Activated CD4-positive, alpha-beta memory T cell treated with anti-CD3 and anti-CD28 coated beads, Interleukin-2, amount 10 ng/mL, durations not matched to agents 7 days and 5 days (primary cell): ENCODE measurements at regions not wholly inside any gene's neighbourhood (a gene's known extent, or its start where the extent isn't known, plus 50 kb on each side); places are given as distances from the start of the nearest gene placed in this dataset.
"Not testable (repeated sequence)": the region's sequence is repeated elsewhere in the genome, so short reads cannot be mapped to it uniquely, and the experiment has no call there.

ENCODE experiments used
- CTCF ChIA-PET: fragments of 350-600 bp; sonication (Branson Sonifier 250); formaldehyde crosslinking; loops from one replicate; lab custom pipeline; 2021; ENCODE audit warnings: antibody characterized with exemption, inconsistent platforms; lab: Charles Lee
- POLR2A ChIA-PET: fragments of 350-600 bp; sonication (Branson Sonifier 250); formaldehyde crosslinking; loops from one replicate; lab custom pipeline; 2021; ENCODE audit warnings: antibody characterized with exemption; lab: Charles Lee
- DNase-seq: peaks from one replicate; pipeline ENCODE4 v3.0.0-alpha.2; 2020
- H3K27ac Mint-ChIP-seq: one replicate; pipeline ENCODE4 v1.8.0; 2021; ENCODE audit warnings: mild to moderate bottlenecking, mixed read lengths
- H3K27me3 Mint-ChIP-seq: one replicate; pipeline ENCODE4 v1.8.0; 2021; ENCODE audit warnings: mixed read lengths
- H3K36me3 Mint-ChIP-seq: one replicate; pipeline ENCODE4 v1.8.0; 2021; ENCODE audit warnings: low read depth, mixed read lengths
- H3K4me1 Mint-ChIP-seq: one replicate; pipeline ENCODE4 v1.8.0; 2021; ENCODE audit warnings: mixed read lengths
- H3K4me3 Mint-ChIP-seq: one replicate; pipeline ENCODE4 v1.8.0; 2021; ENCODE audit warnings: mild to moderate bottlenecking, mixed read lengths
- H3K9me3 Mint-ChIP-seq: one replicate; pipeline ENCODE4 v1.8.0; 2021; ENCODE audit warnings: mixed read lengths

- H3K27me3 Mint-ChIP-seq: peaks cover 7% of the 10 kb centered on the region
- H3K36me3 Mint-ChIP-seq: no peaks in the 10 kb centered on the region
- ChIA-PET POLR2A (no interaction called here), CTCF (no interaction called here)
- no peak overlapping the region for H3K27ac Mint-ChIP-seq
- no peaks in the 10 kb centered on the region for H3K4me1 Mint-ChIP-seq
- H3K9me3 Mint-ChIP-seq: peaks cover 7% of the 10 kb centered on the region
- no peak overlapping the region for H3K4me3 Mint-ChIP-seq
- no peak for DNase-seq
These were observed 137.9 kb upstream of the PARD3B start for GRCh38 chr2:204407204-204408014.

- H3K27me3 Mint-ChIP-seq, H3K27ac Mint-ChIP-seq, CTCF ChIA-PET, H3K36me3 Mint-ChIP-seq, POLR2A ChIA-PET, H3K4me3 Mint-ChIP-seq, H3K4me1 Mint-ChIP-seq, DNase-seq: not testable (repeated sequence)
- H3K9me3 Mint-ChIP-seq: peaks cover 16% of the 10 kb centered on the region
These were observed 132.5 kb upstream of the PARD3B start for GRCh38 chr2:204412782-204413181.

- ChIA-PET POLR2A (no interaction called here), CTCF (no interaction called here)
- DNase-seq: no peak
- H3K4me1 Mint-ChIP-seq: no peaks in the 10 kb centered on the region
- H3K36me3 Mint-ChIP-seq: no peaks in the 10 kb centered on the region
- peaks cover 16% of the 10 kb centered on the region for H3K9me3 Mint-ChIP-seq
- no peak overlapping the region for H3K27ac Mint-ChIP-seq
- H3K4me3 Mint-ChIP-seq: no peak overlapping the region
- peaks cover 3% of the 10 kb centered on the region for H3K27me3 Mint-ChIP-seq
These were observed 129.7 kb upstream of the PARD3B start for GRCh38 chr2:204415406-204416181.

GRCh38 chr2:204416236-204416635 is 129.0 kb upstream of the PARD3B start:
- H3K36me3 Mint-ChIP-seq: no peaks in the 10 kb centered on the region
- peaks cover 3% of the 10 kb centered on the region for H3K27me3 Mint-ChIP-seq
- H3K4me3 Mint-ChIP-seq: no peak overlapping the region
- no peak for DNase-seq
- ChIA-PET POLR2A (no interaction called here), CTCF (no interaction called here)
- H3K4me1 Mint-ChIP-seq: no peaks in the 10 kb centered on the region
- peaks cover 16% of the 10 kb centered on the region for H3K9me3 Mint-ChIP-seq
- no peak overlapping the region for H3K27ac Mint-ChIP-seq

- ChIA-PET POLR2A (interaction anchor here (0.7 kb wide), 1 partner anchor 1651 kb away, joined by 4 read pairs; no protein-coding TSS in a partner anchor), CTCF (no interaction called here)
- peaks cover 15% of the 10 kb centered on the region for H3K27me3 Mint-ChIP-seq
- H3K4me1 Mint-ChIP-seq: no peaks in the 10 kb centered on the region
- H3K27ac Mint-ChIP-seq: no peak overlapping the region
- H3K4me3 Mint-ChIP-seq: no peak overlapping the region
- no peaks in the 10 kb centered on the region for H3K36me3 Mint-ChIP-seq
- H3K9me3 Mint-ChIP-seq: peaks cover 2% of the 10 kb centered on the region
- DNase-seq: no peak
These were observed 119.5 kb upstream of the PARD3B start for GRCh38 chr2:204425821-204426220.

- Mint-ChIP-seq H3K4me3 (no peak overlapping the region), H3K27me3 (peaks cover 12% of the 10 kb centered on the region), H3K9me3 (peaks cover 8% of the 10 kb centered on the region), H3K4me1 (no peaks in the 10 kb centered on the region), H3K36me3 (peaks cover 4% of the 10 kb centered on the region), H3K27ac (no peak overlapping the region)
- DNase-seq: no peak
- ChIA-PET CTCF (no interaction called here), POLR2A (no interaction called here)
These were observed 116.6 kb upstream of the PARD3B start for GRCh38 chr2:204428675-204429074.

GRCh38 chr2:204431529-204431928 is 113.7 kb upstream of the PARD3B start:
- CTCF ChIA-PET: no interaction called here
- Mint-ChIP-seq H3K27me3 (peaks cover 7% of the 10 kb centered on the region), H3K4me3 (no peak overlapping the region)

GRCh38 chr2:204432196-204432595 is 113.1 kb upstream of the PARD3B start:
- no peaks in the 10 kb centered on the region for H3K4me1 Mint-ChIP-seq
- DNase-seq: no peak
- H3K27me3 Mint-ChIP-seq: peaks cover 3% of the 10 kb centered on the region
- no peak overlapping the region for H3K4me3 Mint-ChIP-seq
- CTCF ChIA-PET: no interaction called here
- POLR2A ChIA-PET: no interaction called here
- H3K27ac Mint-ChIP-seq: no peak overlapping the region
- peaks cover 8% of the 10 kb centered on the region for H3K9me3 Mint-ChIP-seq
- H3K36me3 Mint-ChIP-seq: peaks cover 4% of the 10 kb centered on the region

More at GRCh38 chr2:204431529-204431928, 113.7 kb upstream of the PARD3B start:
- POLR2A ChIA-PET: no interaction called here
- no peak for DNase-seq
- Mint-ChIP-seq H3K27ac (no peak overlapping the region), H3K36me3 (peaks cover 4% of the 10 kb centered on the region), H3K9me3 (peaks cover 8% of the 10 kb centered on the region), H3K4me1 (no peaks in the 10 kb centered on the region)

GRCh38 chr2:204434660-204435462 is 110.4 kb upstream of the PARD3B start:
- ChIA-PET POLR2A (no interaction called here), CTCF (no interaction called here)
- H3K4me1 Mint-ChIP-seq: no peaks in the 10 kb centered on the region
- H3K27ac Mint-ChIP-seq: no peak overlapping the region
- peaks cover 4% of the 10 kb centered on the region for H3K36me3 Mint-ChIP-seq
- H3K4me3 Mint-ChIP-seq: no peak overlapping the region
- peaks cover 8% of the 10 kb centered on the region for H3K9me3 Mint-ChIP-seq
- no peak for DNase-seq
- peaks cover 3% of the 10 kb centered on the region for H3K27me3 Mint-ChIP-seq

GRCh38 chr2:204436230-204436629 is 109.0 kb upstream of the PARD3B start:
- peaks cover 4% of the 10 kb centered on the region for H3K36me3 Mint-ChIP-seq
- no peak for DNase-seq
- peaks cover 8% of the 10 kb centered on the region for H3K9me3 Mint-ChIP-seq
- H3K4me1 Mint-ChIP-seq: no peaks in the 10 kb centered on the region
- POLR2A ChIA-PET: no interaction called here
- no peak overlapping the region for H3K4me3 Mint-ChIP-seq
- no peak overlapping the region for H3K27ac Mint-ChIP-seq
- H3K27me3 Mint-ChIP-seq: peaks cover 5% of the 10 kb centered on the region
- CTCF ChIA-PET: no interaction called here

GRCh38 chr2:204437408-204437807 is 107.9 kb upstream of the PARD3B start:
- Mint-ChIP-seq H3K36me3 (peaks cover 2% of the 10 kb centered on the region), H3K9me3 (peaks cover 4% of the 10 kb centered on the region), H3K4me1 (no peaks in the 10 kb centered on the region), H3K4me3 (no peak overlapping the region), H3K27me3 (peaks cover 5% of the 10 kb centered on the region), H3K27ac (no peak overlapping the region)
- CTCF ChIA-PET: no interaction called here
- POLR2A ChIA-PET: no interaction called here
- DNase-seq: no peak

- Mint-ChIP-seq H3K9me3 (no peaks in the 10 kb centered on the region), H3K4me1 (no peaks in the 10 kb centered on the region), H3K27ac (no peak overlapping the region), H3K36me3 (no peaks in the 10 kb centered on the region), H3K4me3 (no peak overlapping the region), H3K27me3 (peaks cover 5% of the 10 kb centered on the region)
- ChIA-PET CTCF (no interaction called here), POLR2A (no interaction called here)
- DNase-seq: no peak
These were observed 107.2 kb upstream of the PARD3B start for GRCh38 chr2:204437815-204438756.
